IMR-90 (cell line): ENCODE measurements at regions not wholly inside any gene's neighbourhood (a gene's known extent, or its start where the extent isn't known, plus 50 kb on each side); places are given as distances from the start of the nearest gene placed in this dataset.

Source experiments
- ATAC-seq: fragments of 200-7000 bp; cut with Tn5 transposase; 2 replicates; pipeline ENCODE4 v1.9.1; 2020; ENCODE audit warnings: low read depth, mild to moderate bottlenecking, moderate library complexity
- BruUV-seq: library from RNA; stranded (reverse); fragments of 400-500 nt; replicated peaks from 2 replicates; lab custom pipeline; 2021; lab: Mats Ljungman, UMichigan
- CTCF ChIA-PET: fragments of 300-600 bp; formaldehyde crosslinking; extraction: SDS; loops from one replicate; lab custom pipeline; 2021; ENCODE audit warnings: antibody characterized with exemption; lab: Yijun Ruan, JAX
- POLR2A ChIA-PET: fragments of 300-600 bp; sonication (Branson Sonifier 250); formaldehyde crosslinking; loops from one replicate; lab custom pipeline; 2022; ENCODE audit warnings: antibody characterized with exemption; ENCODE audit not compliant: unreplicated experiment; lab: Charles Lee
- DNase-seq: peaks from one replicate; pipeline ENCODE4 v3.0.0; 2013
- H2AFZ ChIP-seq: replicated peaks from 2 replicates; pipeline ENCODE3; 2013; ENCODE audit warnings: low read length, mild to moderate bottlenecking; ENCODE audit not compliant: poor library complexity
- H2AK5ac ChIP-seq: 2 replicates; pipeline ENCODE4 v1.6.1; 2013; ENCODE audit warnings: low read depth, low read length, inconsistent platforms
- H2AK9ac ChIP-seq: replicated peaks from 2 replicates; pipeline ENCODE3; 2013; ENCODE audit warnings: mild to moderate bottlenecking, low read depth, low read length, moderate library complexity; ENCODE audit not compliant: poor library complexity
- H2BK120ac ChIP-seq: 2 replicates; pipeline ENCODE4 v1.6.1; 2013; ENCODE audit warnings: low read depth, low read length, inconsistent platforms
- H2BK15ac ChIP-seq: 3 replicates; pipeline ENCODE4 v1.6.1; 2013; ENCODE audit warnings: low read depth, low read length, inconsistent platforms
- H2BK20ac ChIP-seq: 2 replicates; pipeline ENCODE4 v1.6.1; 2013; ENCODE audit warnings: low read depth, mild to moderate bottlenecking, inconsistent platforms, low read length, moderate library complexity
- H2BK5ac ChIP-seq: 2 replicates; pipeline ENCODE4 v1.6.1; 2013; ENCODE audit warnings: mild to moderate bottlenecking, low read depth, low read length, inconsistent platforms; ENCODE audit not compliant: poor library complexity, severe bottlenecking
- H3K14ac ChIP-seq: replicated peaks from 2 replicates; pipeline ENCODE4 v1.6.1; 2013; ENCODE audit warnings: low read depth, low read length, inconsistent platforms
- H3K18ac ChIP-seq: 2 replicates; pipeline ENCODE4 v1.6.1; 2013; ENCODE audit warnings: low read depth, low read length, control low read depth
- H3K23ac ChIP-seq: 2 replicates; pipeline ENCODE4 v1.6.1; 2013; ENCODE audit warnings: low read depth, low read length, inconsistent platforms
- H3K27ac ChIP-seq: 2 replicates; pipeline ENCODE4 v1.5.1; 2013; ENCODE audit warnings: mild to moderate bottlenecking, control low read depth, low read length; ENCODE audit not compliant: insufficient read depth
- H3K27me3 ChIP-seq: 2 replicates; pipeline ENCODE4 v1.6.1; 2013; ENCODE audit warnings: low read length; ENCODE audit not compliant: control insufficient read depth, insufficient read depth
- H3K36me3 ChIP-seq: 2 replicates; pipeline ENCODE4 v1.6.1; 2013; ENCODE audit warnings: low read length, mixed read lengths; ENCODE audit not compliant: control insufficient read depth, insufficient read depth
- H3K4ac ChIP-seq: 2 replicates; pipeline ENCODE4 v1.6.1; 2013; ENCODE audit warnings: low read depth, low read length, inconsistent platforms
- H3K4me1 ChIP-seq: 2 replicates; pipeline ENCODE4 v1.6.1; 2013; ENCODE audit warnings: low read length, mixed read lengths; ENCODE audit not compliant: control insufficient read depth, insufficient read depth
- H3K4me2 ChIP-seq: 2 replicates; pipeline ENCODE4 v1.6.1; 2013; ENCODE audit warnings: low read depth, mild to moderate bottlenecking, control low read depth, low read length, moderate library complexity
- H3K4me3 ChIP-seq: 2 replicates; pipeline ENCODE4 v1.5.1; 2013; ENCODE audit warnings: low read depth, mild to moderate bottlenecking, control low read depth, low read length, moderate library complexity; ENCODE audit not compliant: insufficient read depth
- H3K56ac ChIP-seq: 2 replicates; pipeline ENCODE4 v1.6.1; 2013; ENCODE audit warnings: low read length, inconsistent platforms; ENCODE audit not compliant: insufficient read depth; ENCODE audit errors: extremely low read depth
- H3K79me1 ChIP-seq, 2 experiments: 2 replicates each; pipeline ENCODE4 v1.6.1; 2013; ENCODE audit warnings: low read length in 2 of 2, inconsistent platforms in 1 of 2, low read depth in 1 of 2
- H3K9ac ChIP-seq: 2 replicates; pipeline ENCODE4 v1.6.1; 2013; ENCODE audit warnings: low read depth, low read length, control low read depth
- H3K9me1 ChIP-seq: 2 replicates; pipeline ENCODE4 v1.6.1; 2013; ENCODE audit warnings: low read length, inconsistent platforms; ENCODE audit not compliant: insufficient read depth
- H3K9me3 ChIP-seq: 2 replicates; pipeline ENCODE4 v1.6.1; 2013; ENCODE audit warnings: low read length; ENCODE audit not compliant: control insufficient read depth, insufficient read depth
- H4K20me1 ChIP-seq: 2 replicates; pipeline ENCODE4 v1.6.1; 2013; ENCODE audit warnings: low read length, inconsistent platforms; ENCODE audit not compliant: insufficient read depth
- H4K5ac ChIP-seq: 2 replicates; pipeline ENCODE4 v1.6.1; 2013; ENCODE audit warnings: mild to moderate bottlenecking, low read depth, low read length, control low read depth
- H4K8ac ChIP-seq, 2 experiments: 2 replicates each; pipeline ENCODE4 v1.6.1; 2013; ENCODE audit warnings: low read depth in 2 of 2, low read length in 2 of 2, control low read depth in 1 of 2, inconsistent platforms in 1 of 2
- H4K91ac ChIP-seq: 2 replicates; pipeline ENCODE4 v1.6.1; 2013; ENCODE audit warnings: low read depth, low read length, inconsistent platforms; ENCODE audit not compliant: insufficient read depth
- BHLHE40 ChIP-seq: fragments of 150-350 bp; IDR thresholded peaks from 2 replicates; pipeline ENCODE4 v1.6.1; 2016; ENCODE audit warnings: mild to moderate bottlenecking, low read depth, low read length
- CEBPB ChIP-seq: IDR thresholded peaks from 2 replicates; pipeline ENCODE4 v1.6.1; 2012; ENCODE audit warnings: low read depth, low read length, improper control_type of control experiment
- CHD1 ChIP-seq: IDR thresholded peaks from 2 replicates; pipeline ENCODE4 v1.6.1; 2012; ENCODE audit warnings: low read depth, low read length, improper control_type of control experiment
- MAFK ChIP-seq: IDR thresholded peaks from 2 replicates; pipeline ENCODE4 v1.6.1; 2012; ENCODE audit warnings: low read depth, low read length, improper control_type of control experiment
- MAZ ChIP-seq: IDR thresholded peaks from 2 replicates; pipeline ENCODE4 v1.6.1; 2012; ENCODE audit warnings: low read depth, mild to moderate bottlenecking, low read length, improper control_type of control experiment, moderate library complexity, borderline replicate concordance
- MXI1 ChIP-seq: IDR thresholded peaks from 2 replicates; pipeline ENCODE4 v1.6.1; 2012; ENCODE audit warnings: low read depth, mild to moderate bottlenecking, low read length, moderate library complexity, borderline replicate concordance
- NFE2L2 ChIP-seq: fragments of 150-350 bp; IDR thresholded peaks from 2 replicates; pipeline ENCODE4 v1.6.1; 2016; ENCODE audit warnings: low read depth, mild to moderate bottlenecking, low read length
- POLR2A ChIP-seq: IDR thresholded peaks from 2 replicates; pipeline ENCODE4 v1.6.1; 2012; ENCODE audit warnings: mild to moderate bottlenecking, low read depth, low read length
- RCOR1 ChIP-seq: IDR thresholded peaks from 2 replicates; pipeline ENCODE4 v1.6.1; 2012; ENCODE audit warnings: mild to moderate bottlenecking, low read length, improper control_type of control experiment; ENCODE audit not compliant: insufficient replicate concordance
- RFX5 ChIP-seq: IDR thresholded peaks from 2 replicates; pipeline ENCODE4 v1.8.0; 2012; ENCODE audit warnings: low read depth, mild to moderate bottlenecking, low read length, moderate library complexity
- SMC3 ChIP-seq: fragments of 150-350 bp; IDR thresholded peaks from 2 replicates; pipeline ENCODE4 v1.6.1; 2016; ENCODE audit warnings: low read depth, mild to moderate bottlenecking, antibody characterized with exemption, low read length, moderate library complexity
- dilution Hi-C: fragments of 300-500 bp; cut with HindIII; formaldehyde crosslinking; loops from one replicate; pipeline ENCODE4 v1.14.3; 2018; ENCODE audit warnings: low sequenced_read_pairs; ENCODE audit not compliant: unreplicated experiment
- in situ Hi-C: fragments of 300-500 bp; cut with MboI; formaldehyde crosslinking; loops from 3 replicates; pipeline ENCODE4 v1.14.3; 2019; ENCODE audit warnings: low sequenced_read_pairs, inconsistent platforms, mixed read lengths
- intact Hi-C: fragments of 100-400 bp; cut with micrococcal nuclease; formaldehyde crosslinking; loops from 2 replicates; pipeline ENCODE4 v1.10.0; 2022
- TF ChIP-seq, protein P1 (sequence below): conservative IDR thresholded peaks from 2 replicates; pipeline ENCODE4 v1.5.1; 2012; ENCODE audit warnings: mild to moderate bottlenecking, low read depth, low read length, improper control_type of control experiment
- TF ChIP-seq, protein P2 (sequence below): fragments of 150-350 bp; IDR thresholded peaks from 2 replicates; pipeline ENCODE4 v1.6.1; 2016; ENCODE audit warnings: low read depth, mild to moderate bottlenecking, low read length, moderate library complexity, borderline replicate concordance
- TF ChIP-seq, protein P3 (sequence below): fragments of 150-350 bp; IDR thresholded peaks from 2 replicates; pipeline ENCODE4 v1.6.1; 2017; ENCODE audit warnings: mild to moderate bottlenecking, antibody characterized with exemption, low read length, low read depth

DNA sequence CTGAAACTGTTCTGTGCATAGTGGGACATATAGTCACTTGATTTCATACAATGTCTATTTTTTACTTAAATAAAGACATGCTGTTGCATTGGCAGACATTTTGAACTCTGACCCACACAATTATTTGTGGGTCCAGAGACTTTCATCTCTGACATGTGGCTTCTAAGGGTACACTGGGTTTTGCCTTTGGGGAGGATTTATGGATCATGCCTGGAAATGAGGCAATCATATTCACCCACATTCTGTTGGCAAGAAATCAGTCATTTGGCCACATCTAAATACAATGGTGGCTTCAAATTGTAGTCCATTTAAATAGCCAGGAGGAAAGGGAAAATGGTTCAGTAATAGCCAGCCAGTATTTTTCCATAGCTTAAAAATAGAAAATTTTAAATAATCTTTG, 238.3 kb upstream of the KLF12 start:
- H3K14ac ChIP-seq = no peak overlapping the region
- no TSS peak for BruUV-seq
- H2AFZ ChIP-seq = no peak overlapping the region
- no peak overlapping the region for H3K27ac ChIP-seq
- ChIA-PET POLR2A (no interaction called here), CTCF (no interaction called here)
- H3K4me3 ChIP-seq = no peak overlapping the region
- no peaks in the 10 kb centered on the region for H3K27me3 ChIP-seq
- H2BK120ac ChIP-seq = no peak overlapping the region
- no peaks in the 10 kb centered on the region for H3K9me1 ChIP-seq
- H2BK20ac ChIP-seq = no peak overlapping the region
- DNase-seq (no peak), ATAC-seq (no peak)
- H4K20me1 ChIP-seq = no peaks in the 10 kb centered on the region
- dilution Hi-C loops = no loop called here
- no peak overlapping the region for H3K9ac ChIP-seq
- H3K9me3 ChIP-seq = no peaks in the 10 kb centered on the region
- H2BK5ac ChIP-seq = no peak overlapping the region
- H3K23ac ChIP-seq = no peak overlapping the region
- no peak overlapping the region for H4K5ac ChIP-seq
- H2BK15ac ChIP-seq = no peak overlapping the region
- H3K4ac ChIP-seq = no peak overlapping the region
- TF ChIP-seq, protein P1, sequence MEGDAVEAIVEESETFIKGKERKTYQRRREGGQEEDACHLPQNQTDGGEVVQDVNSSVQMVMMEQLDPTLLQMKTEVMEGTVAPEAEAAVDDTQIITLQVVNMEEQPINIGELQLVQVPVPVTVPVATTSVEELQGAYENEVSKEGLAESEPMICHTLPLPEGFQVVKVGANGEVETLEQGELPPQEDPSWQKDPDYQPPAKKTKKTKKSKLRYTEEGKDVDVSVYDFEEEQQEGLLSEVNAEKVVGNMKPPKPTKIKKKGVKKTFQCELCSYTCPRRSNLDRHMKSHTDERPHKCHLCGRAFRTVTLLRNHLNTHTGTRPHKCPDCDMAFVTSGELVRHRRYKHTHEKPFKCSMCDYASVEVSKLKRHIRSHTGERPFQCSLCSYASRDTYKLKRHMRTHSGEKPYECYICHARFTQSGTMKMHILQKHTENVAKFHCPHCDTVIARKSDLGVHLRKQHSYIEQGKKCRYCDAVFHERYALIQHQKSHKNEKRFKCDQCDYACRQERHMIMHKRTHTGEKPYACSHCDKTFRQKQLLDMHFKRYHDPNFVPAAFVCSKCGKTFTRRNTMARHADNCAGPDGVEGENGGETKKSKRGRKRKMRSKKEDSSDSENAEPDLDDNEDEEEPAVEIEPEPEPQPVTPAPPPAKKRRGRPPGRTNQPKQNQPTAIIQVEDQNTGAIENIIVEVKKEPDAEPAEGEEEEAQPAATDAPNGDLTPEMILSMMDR = no peak
- TF ChIP-seq MXI1 (no peak), CEBPB (no peak), POLR2A (no peak), RFX5 (no peak), BHLHE40 (no peak), SMC3 (no peak), MAZ (no peak), NFE2L2 (no peak), MAFK (no peak), RCOR1 (no peak), CHD1 (no peak)
- TF ChIP-seq, protein P2, sequence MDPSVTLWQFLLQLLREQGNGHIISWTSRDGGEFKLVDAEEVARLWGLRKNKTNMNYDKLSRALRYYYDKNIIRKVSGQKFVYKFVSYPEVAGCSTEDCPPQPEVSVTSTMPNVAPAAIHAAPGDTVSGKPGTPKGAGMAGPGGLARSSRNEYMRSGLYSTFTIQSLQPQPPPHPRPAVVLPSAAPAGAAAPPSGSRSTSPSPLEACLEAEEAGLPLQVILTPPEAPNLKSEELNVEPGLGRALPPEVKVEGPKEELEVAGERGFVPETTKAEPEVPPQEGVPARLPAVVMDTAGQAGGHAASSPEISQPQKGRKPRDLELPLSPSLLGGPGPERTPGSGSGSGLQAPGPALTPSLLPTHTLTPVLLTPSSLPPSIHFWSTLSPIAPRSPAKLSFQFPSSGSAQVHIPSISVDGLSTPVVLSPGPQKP = no peak
- TF ChIP-seq, protein P3, sequence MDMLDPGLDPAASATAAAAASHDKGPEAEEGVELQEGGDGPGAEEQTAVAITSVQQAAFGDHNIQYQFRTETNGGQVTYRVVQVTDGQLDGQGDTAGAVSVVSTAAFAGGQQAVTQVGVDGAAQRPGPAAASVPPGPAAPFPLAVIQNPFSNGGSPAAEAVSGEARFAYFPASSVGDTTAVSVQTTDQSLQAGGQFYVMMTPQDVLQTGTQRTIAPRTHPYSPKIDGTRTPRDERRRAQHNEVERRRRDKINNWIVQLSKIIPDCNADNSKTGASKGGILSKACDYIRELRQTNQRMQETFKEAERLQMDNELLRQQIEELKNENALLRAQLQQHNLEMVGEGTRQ = no peak
- in situ Hi-C loops = no loop called here
- no peak overlapping the region for H2AK9ac ChIP-seq
- H3K36me3 ChIP-seq = no peaks in the 10 kb centered on the region
- H3K4me1 ChIP-seq = no peaks in the 10 kb centered on the region
- H3K18ac ChIP-seq = no peak overlapping the region
- intact Hi-C loops = no loop called here
- no peak overlapping the region for H3K4me2 ChIP-seq
- H3K56ac ChIP-seq = no peak overlapping the region
- H4K91ac ChIP-seq = no peak overlapping the region
- no peak overlapping the region for H2AK5ac ChIP-seq
- H4K8ac ChIP-seq = no peak overlapping the region
- H3K79me1 ChIP-seq = no peaks in the 10 kb centered on the region
